Activated CD4-positive, alpha-beta T cell treated with anti-CD3 and anti-CD28 coated beads, Interleukin-2, amount 10 ng/mL, durations not matched to agents 24 days and 14 days (primary cell): ENCODE measurements at regions not wholly inside any gene's neighbourhood (a gene's known extent, or its start where the extent isn't known, plus 50 kb on each side); places are given as distances from the start of the nearest gene placed in this dataset.

ENCODE experiments used
- DNase-seq: peaks from one replicate; pipeline ENCODE4 v3.0.0; 2022
- H3K27ac Mint-ChIP-seq: one replicate; pipeline ENCODE4 v1.8.0; 2022; ENCODE audit warnings: mild to moderate bottlenecking, mixed read lengths
- H3K27me3 Mint-ChIP-seq: one replicate; pipeline ENCODE4 v1.8.0; 2022; ENCODE audit warnings: mixed read lengths
- H3K36me3 Mint-ChIP-seq: one replicate; pipeline ENCODE4 v1.8.0; 2022; ENCODE audit warnings: low read depth, mild to moderate bottlenecking, mixed read lengths
- H3K4me1 Mint-ChIP-seq: one replicate; pipeline ENCODE4 v1.8.0; 2021; ENCODE audit warnings: mixed read lengths
- H3K4me3 Mint-ChIP-seq: one replicate; pipeline ENCODE4 v1.8.0; 2022; ENCODE audit warnings: mild to moderate bottlenecking, moderate library complexity, mixed read lengths
- H3K9me3 Mint-ChIP-seq: one replicate; pipeline ENCODE4 v1.8.0; 2021; ENCODE audit warnings: mixed read lengths
- intact Hi-C: fragments of 100-400 bp; cut with micrococcal nuclease; formaldehyde crosslinking; loops from one replicate; pipeline ENCODE4 v1.15.1; 2023

GRCh38 chr4:123841447-123842121, 445.0 kb downstream of the SPRY1 start:
- H3K36me3 Mint-ChIP-seq, result no peaks in the 10 kb centered on the region
- no peaks in the 10 kb centered on the region for H3K9me3 Mint-ChIP-seq
- H3K27ac Mint-ChIP-seq, result no peak overlapping the region
- DNase-seq, result no peak
- intact Hi-C loops, result no loop called here
- H3K4me3 Mint-ChIP-seq, result no peak overlapping the region
- no peaks in the 10 kb centered on the region for H3K4me1 Mint-ChIP-seq
- peaks cover 4% of the 10 kb centered on the region for H3K27me3 Mint-ChIP-seq

GRCh38 chr4:123843137-123843536, 446.5 kb downstream of the SPRY1 start:
- no peak overlapping the region for H3K27ac Mint-ChIP-seq
- intact Hi-C loops, result no loop called here
- H3K27me3 Mint-ChIP-seq, result peaks cover 1% of the 10 kb centered on the region
- no peaks in the 10 kb centered on the region for H3K36me3 Mint-ChIP-seq
- no peaks in the 10 kb centered on the region for H3K9me3 Mint-ChIP-seq
- no peak for DNase-seq
- no peak overlapping the region for H3K4me3 Mint-ChIP-seq
- no peaks in the 10 kb centered on the region for H3K4me1 Mint-ChIP-seq

- H3K4me3 Mint-ChIP-seq, result no peak overlapping the region
- no peaks in the 10 kb centered on the region for H3K4me1 Mint-ChIP-seq
- intact Hi-C loops, result no loop called here
- DNase-seq, result no peak
- peaks cover 1% of the 10 kb centered on the region for H3K27me3 Mint-ChIP-seq
- no peaks in the 10 kb centered on the region for H3K36me3 Mint-ChIP-seq
- no peaks in the 10 kb centered on the region for H3K9me3 Mint-ChIP-seq
- H3K27ac Mint-ChIP-seq, result no peak overlapping the region
These were observed 447.8 kb downstream of the SPRY1 start for GRCh38 chr4:123844374-123844773.

GRCh38 chr4:123846092-123846491, 449.5 kb downstream of the SPRY1 start:
- no peaks in the 10 kb centered on the region for H3K9me3 Mint-ChIP-seq
- no peak overlapping the region for H3K27ac Mint-ChIP-seq
- peaks cover 1% of the 10 kb centered on the region for H3K27me3 Mint-ChIP-seq
- H3K36me3 Mint-ChIP-seq, result no peaks in the 10 kb centered on the region
- DNase-seq, result no peak
- H3K4me1 Mint-ChIP-seq, result no peaks in the 10 kb centered on the region
- H3K4me3 Mint-ChIP-seq, result no peak overlapping the region
- intact Hi-C loops, result no loop called here

- Mint-ChIP-seq H3K27me3 (peaks cover 1% of the 10 kb centered on the region), H3K36me3 (no peaks in the 10 kb centered on the region), H3K27ac (no peak overlapping the region), H3K4me3 (no peak overlapping the region), H3K4me1 (no peaks in the 10 kb centered on the region), H3K9me3 (no peaks in the 10 kb centered on the region)
- intact Hi-C loops, result no loop called here
- DNase-seq, result no peak
These were observed 450.0 kb downstream of the SPRY1 start for GRCh38 chr4:123846561-123846960.

GRCh38 chr4:123848606-123849005, 452.0 kb downstream of the SPRY1 start:
- intact Hi-C loops, result no loop called here
- H3K27ac Mint-ChIP-seq, result no peak overlapping the region
- peaks cover 1% of the 10 kb centered on the region for H3K27me3 Mint-ChIP-seq
- no peak overlapping the region for H3K4me3 Mint-ChIP-seq
- no peaks in the 10 kb centered on the region for H3K36me3 Mint-ChIP-seq
- H3K9me3 Mint-ChIP-seq, result no peaks in the 10 kb centered on the region
- DNase-seq, result no peak
- no peaks in the 10 kb centered on the region for H3K4me1 Mint-ChIP-seq

GRCh38 chr4:123849495-123849894, 452.9 kb downstream of the SPRY1 start:
- H3K27ac Mint-ChIP-seq, result no peak overlapping the region
- no peaks in the 10 kb centered on the region for H3K4me1 Mint-ChIP-seq
- H3K9me3 Mint-ChIP-seq, result no peaks in the 10 kb centered on the region
- intact Hi-C loops, result no loop called here
- H3K4me3 Mint-ChIP-seq, result no peak overlapping the region
- DNase-seq, result no peak
- H3K36me3 Mint-ChIP-seq, result no peaks in the 10 kb centered on the region
- peaks cover 1% of the 10 kb centered on the region for H3K27me3 Mint-ChIP-seq

GRCh38 chr4:123851521-123851920, 454.9 kb downstream of the SPRY1 start:
- Mint-ChIP-seq H3K4me1 (no peaks in the 10 kb centered on the region), H3K27me3 (peaks cover 2% of the 10 kb centered on the region), H3K9me3 (no peaks in the 10 kb centered on the region), H3K36me3 (no peaks in the 10 kb centered on the region), H3K4me3 (no peak overlapping the region), H3K27ac (no peak overlapping the region)
- no peak for DNase-seq
- intact Hi-C loops, result no loop called here

GRCh38 chr4:123853651-123854050, 457.1 kb downstream of the SPRY1 start:
- Mint-ChIP-seq H3K4me3 (no peak overlapping the region), H3K9me3 (no peaks in the 10 kb centered on the region), H3K4me1 (no peaks in the 10 kb centered on the region), H3K27me3 (peaks cover 2% of the 10 kb centered on the region), H3K36me3 (no peaks in the 10 kb centered on the region), H3K27ac (no peak overlapping the region)
- intact Hi-C loops, result no loop called here
- no peak for DNase-seq

- no peaks in the 10 kb centered on the region for H3K4me1 Mint-ChIP-seq
- H3K9me3 Mint-ChIP-seq, result no peaks in the 10 kb centered on the region
- H3K27me3 Mint-ChIP-seq, result peaks cover 2% of the 10 kb centered on the region
- no peak for DNase-seq
- intact Hi-C loops, result no loop called here
- no peak overlapping the region for H3K4me3 Mint-ChIP-seq
- no peaks in the 10 kb centered on the region for H3K36me3 Mint-ChIP-seq
- no peak overlapping the region for H3K27ac Mint-ChIP-seq
These were observed 460.3 kb downstream of the SPRY1 start for GRCh38 chr4:123856689-123857545.

GRCh38 chr4:123858465-123858864, 461.9 kb downstream of the SPRY1 start:
- intact Hi-C loops, result no loop called here

GRCh38 chr4:123862812-123863211, 466.2 kb downstream of the SPRY1 start:
- Mint-ChIP-seq H3K27me3 (no peaks in the 10 kb centered on the region), H3K36me3 (no peaks in the 10 kb centered on the region), H3K9me3 (no peaks in the 10 kb centered on the region), H3K4me3 (no peak overlapping the region), H3K4me1 (no peaks in the 10 kb centered on the region), H3K27ac (no peak overlapping the region)
- DNase-seq, result no peak
- intact Hi-C loops, result no loop called here

More at GRCh38 chr4:123858465-123858864, 461.9 kb downstream of the SPRY1 start:
- Mint-ChIP-seq H3K27me3 (peaks cover 2% of the 10 kb centered on the region), H3K9me3 (no peaks in the 10 kb centered on the region), H3K4me1 (no peaks in the 10 kb centered on the region), H3K27ac (no peak overlapping the region), H3K4me3 (no peak overlapping the region), H3K36me3 (no peaks in the 10 kb centered on the region)
- no peak for DNase-seq

GRCh38 chr4:123866796-123867195, 470.2 kb downstream of the SPRY1 start:
- Mint-ChIP-seq H3K27me3 (no peaks in the 10 kb centered on the region), H3K27ac (no peak overlapping the region), H3K9me3 (no peaks in the 10 kb centered on the region), H3K36me3 (no peaks in the 10 kb centered on the region), H3K4me3 (no peak overlapping the region), H3K4me1 (no peaks in the 10 kb centered on the region)
- intact Hi-C loops, result no loop called here
- DNase-seq, result no peak

GRCh38 chr4:123867910-123868587, 471.5 kb downstream of the SPRY1 start:
- intact Hi-C loops, result no loop called here
- no peaks in the 10 kb centered on the region for H3K4me1 Mint-ChIP-seq

More at GRCh38 chr4:123867910-123868587, 471.5 kb downstream of the SPRY1 start:
- H3K27me3 Mint-ChIP-seq, result no peaks in the 10 kb centered on the region
- no peaks in the 10 kb centered on the region for H3K36me3 Mint-ChIP-seq
- DNase-seq, result no peak
- no peak overlapping the region for H3K27ac Mint-ChIP-seq
- no peak overlapping the region for H3K4me3 Mint-ChIP-seq
- no peaks in the 10 kb centered on the region for H3K9me3 Mint-ChIP-seq
